ENCODE measurements at regions not wholly inside any gene's neighbourhood (a gene's known extent, or its start where the extent isn't known, plus 50 kb on each side); places are given as distances from the start of the nearest gene placed in this dataset.
"Not testable (repeated sequence)": the region's sequence is repeated elsewhere in the genome, so short reads cannot be mapped to it uniquely, and the experiment has no call there.

GRCh38 chr2:225288986-225289385 lies 110.5 kb upstream of the NYAP2 start:
- Histone ChIP-seq H3K4me1 (ENCODE audit: insufficient read depth) (no peaks in the 10 kb centered on the region), H3K4me3 (ENCODE audit: low read depth, low read length) (no peak overlapping the region), H3K27ac (ENCODE audit: low read depth) (no peak overlapping the region), H3K36me3 (ENCODE audit: insufficient read depth) (no peaks in the 10 kb centered on the region)
- 55% methylated on average over 3 of the region's 3 CpGs for WGBS
- no peak for DNase-seq (ENCODE audit: extremely low spot score)

- Histone ChIP-seq H3K27ac (ENCODE audit: low read depth) (no peak overlapping the region), H3K36me3 (ENCODE audit: insufficient read depth) (no peaks in the 10 kb centered on the region), H3K4me1 (ENCODE audit: insufficient read depth) (no peaks in the 10 kb centered on the region), H3K4me3 (ENCODE audit: low read depth, low read length) (no peak overlapping the region)
- no peak for DNase-seq (ENCODE audit: extremely low spot score)
- 45% methylated on average over 4 of the region's 4 CpGs for WGBS
These were observed 116.4 kb upstream of the NYAP2 start for GRCh38 chr2:225282858-225283710.

GRCh38 chr2:225276207-225276606 lies 123.3 kb upstream of the NYAP2 start:
- WGBS, result 62% methylated on average over 3 of the region's 3 CpGs
- no peaks in the 10 kb centered on the region for H3K4me1 ChIP-seq (ENCODE audit: insufficient read depth)
- no peak overlapping the region for H3K27ac ChIP-seq (ENCODE audit: low read depth)
- H3K36me3 ChIP-seq (ENCODE audit: insufficient read depth), result no peaks in the 10 kb centered on the region
- no peak for DNase-seq (ENCODE audit: extremely low spot score)
- H3K4me3 ChIP-seq (ENCODE audit: low read depth, low read length), result no peak overlapping the region

GRCh38 chr2:225275443-225275842 lies 124.1 kb upstream of the NYAP2 start:
- DNase-seq (ENCODE audit: extremely low spot score), result no peak
- H3K4me1 ChIP-seq (ENCODE audit: insufficient read depth), result no peaks in the 10 kb centered on the region
- no peak overlapping the region for H3K4me3 ChIP-seq (ENCODE audit: low read depth, low read length)
- H3K36me3 ChIP-seq (ENCODE audit: insufficient read depth), result no peaks in the 10 kb centered on the region
- H3K27ac ChIP-seq (ENCODE audit: low read depth), result no peak overlapping the region

GRCh38 chr2:225274751-225275150 lies 124.8 kb upstream of the NYAP2 start:
- Histone ChIP-seq H3K27ac (ENCODE audit: low read depth) (no peak overlapping the region), H3K4me3 (ENCODE audit: low read depth, low read length) (no peak overlapping the region), H3K4me1 (ENCODE audit: insufficient read depth) (no peaks in the 10 kb centered on the region), H3K36me3 (ENCODE audit: insufficient read depth) (no peaks in the 10 kb centered on the region)
- 7% methylated on average over 1 of the region's 1 CpG for WGBS
- no peak for DNase-seq (ENCODE audit: extremely low spot score)

- no peak overlapping the region for H3K27ac ChIP-seq (ENCODE audit: low read depth)
- no peaks in the 10 kb centered on the region for H3K4me1 ChIP-seq (ENCODE audit: insufficient read depth)
- DNase-seq (ENCODE audit: extremely low spot score), result no peak
- H3K36me3 ChIP-seq (ENCODE audit: insufficient read depth), result no peaks in the 10 kb centered on the region
- H3K4me3 ChIP-seq (ENCODE audit: low read depth, low read length), result no peak overlapping the region
These were observed 127.3 kb upstream of the NYAP2 start for GRCh38 chr2:225272173-225272572.

- WGBS, result 13% methylated on average over 2 of the region's 2 CpGs
- Histone ChIP-seq H3K4me1 (ENCODE audit: insufficient read depth) (no peaks in the 10 kb centered on the region), H3K4me3 (ENCODE audit: low read depth, low read length) (no peak overlapping the region), H3K27ac (ENCODE audit: low read depth) (no peak overlapping the region), H3K36me3 (ENCODE audit: insufficient read depth) (no peaks in the 10 kb centered on the region)
- DNase-seq (ENCODE audit: extremely low spot score), result no peak
These were observed 128.6 kb upstream of the NYAP2 start for GRCh38 chr2:225270861-225271260.

GRCh38 chr2:225270053-225270452 lies 129.5 kb upstream of the NYAP2 start:
- no peak for DNase-seq (ENCODE audit: extremely low spot score)
- Histone ChIP-seq H3K36me3 (ENCODE audit: insufficient read depth) (no peaks in the 10 kb centered on the region), H3K4me3 (ENCODE audit: low read depth, low read length) (no peak overlapping the region)

GRCh38 chr2:225254363-225254762 lies 145.1 kb upstream of the NYAP2 start:
- 70% methylated on average over 3 of the region's 3 CpGs for WGBS
- Histone ChIP-seq H3K4me1 (ENCODE audit: insufficient read depth) (no peaks in the 10 kb centered on the region), H3K4me3 (ENCODE audit: low read depth, low read length) (no peak overlapping the region), H3K27ac (ENCODE audit: low read depth) (no peak overlapping the region), H3K36me3 (ENCODE audit: insufficient read depth) (no peaks in the 10 kb centered on the region)
- no peak for DNase-seq (ENCODE audit: extremely low spot score)

More at GRCh38 chr2:225270053-225270452, 129.5 kb upstream of the NYAP2 start:
- Histone ChIP-seq H3K4me1 (ENCODE audit: insufficient read depth) (no peaks in the 10 kb centered on the region), H3K27ac (ENCODE audit: low read depth) (no peak overlapping the region)

- Histone ChIP-seq H3K27ac (ENCODE audit: low read depth) (no peak overlapping the region), H3K36me3 (ENCODE audit: insufficient read depth) (no peaks in the 10 kb centered on the region), H3K4me1 (ENCODE audit: insufficient read depth) (no peaks in the 10 kb centered on the region), H3K4me3 (ENCODE audit: low read depth, low read length) (no peak overlapping the region)
- DNase-seq (ENCODE audit: extremely low spot score), result no peak
- WGBS, result 44% methylated on average over 4 of the region's 4 CpGs
These were observed 154.6 kb upstream of the NYAP2 start for GRCh38 chr2:225244933-225245332.

- H3K27ac ChIP-seq (ENCODE audit: low read depth), result no peak overlapping the region
- no peak for DNase-seq (ENCODE audit: extremely low spot score)
- no peaks in the 10 kb centered on the region for H3K36me3 ChIP-seq (ENCODE audit: insufficient read depth)
- 74% methylated on average over 4 of the region's 4 CpGs for WGBS
- no peaks in the 10 kb centered on the region for H3K4me1 ChIP-seq (ENCODE audit: insufficient read depth)
- no peak overlapping the region for H3K4me3 ChIP-seq (ENCODE audit: low read depth, low read length)
These were observed 162.7 kb upstream of the NYAP2 start for GRCh38 chr2:225236769-225237323.

GRCh38 chr2:225233234-225233633 lies 166.3 kb upstream of the NYAP2 start:
- Histone ChIP-seq H3K4me1 (ENCODE audit: insufficient read depth) (no peaks in the 10 kb centered on the region), H3K27ac (ENCODE audit: low read depth) (no peak overlapping the region), H3K4me3 (ENCODE audit: low read depth, low read length) (no peak overlapping the region), H3K36me3 (ENCODE audit: insufficient read depth) (no peaks in the 10 kb centered on the region)
- WGBS, result 86% methylated on average over 4 of the region's 4 CpGs
- DNase-seq (ENCODE audit: extremely low spot score), result no peak

GRCh38 chr2:225231900-225232299 lies 167.6 kb upstream of the NYAP2 start:
- WGBS, result 93% methylated on average over 6 of the region's 6 CpGs
- Histone ChIP-seq H3K36me3 (ENCODE audit: insufficient read depth) (no peaks in the 10 kb centered on the region), H3K27ac (ENCODE audit: low read depth) (no peak overlapping the region), H3K4me3 (ENCODE audit: low read depth, low read length) (no peak overlapping the region), H3K4me1 (ENCODE audit: insufficient read depth) (no peaks in the 10 kb centered on the region)
- no peak for DNase-seq (ENCODE audit: extremely low spot score)

GRCh38 chr2:225229346-225229745 lies 170.2 kb upstream of the NYAP2 start:
- not testable (repeated sequence) for H3K27ac ChIP-seq (ENCODE audit: low read depth); H3K36me3 ChIP-seq (ENCODE audit: insufficient read depth); H3K4me3 ChIP-seq (ENCODE audit: low read depth, low read length); H3K4me1 ChIP-seq (ENCODE audit: insufficient read depth); DNase-seq (ENCODE audit: extremely low spot score)
- WGBS, result 94% methylated on average over 26 of the region's 31 CpGs
